OCI-LY3 (cell line): ENCODE measurements at regions not wholly inside any gene's neighbourhood (a gene's known extent, or its start where the extent isn't known, plus 50 kb on each side); places are given as distances from the start of the nearest gene placed in this dataset.

Experiments
- H2AFZ ChIP-seq: fragments of 200-600, 300-600 bp; shearing (Covaris generic); 2 replicates; pipeline ENCODE4 v1.6.0; 2014; ENCODE audit warnings: antibody characterized with exemption, low read depth, low read length
- H3K27ac ChIP-seq: fragments of 200-600, 300-600 bp; sonication (generic); 2 replicates; pipeline ENCODE4 v1.5.1; 2014; ENCODE audit warnings: mild to moderate bottlenecking, low read length, moderate library complexity, mixed read lengths
- H3K27me3 ChIP-seq: fragments of 200-600, 300-600 bp; sonication (generic); 2 replicates; pipeline ENCODE4 v1.6.1; 2014; ENCODE audit warnings: low read depth, low read length, mixed read lengths
- H3K36me3 ChIP-seq: fragments of 200-600, 300-600 bp; sonication (generic); replicated peaks from 2 replicates; pipeline ENCODE3; 2014; ENCODE audit warnings: low read depth, low read length, mixed read lengths
- H3K4me1 ChIP-seq: fragments of 300-600, 200-600 bp; sonication (generic); 2 replicates; pipeline ENCODE4 v1.6.1; 2014; ENCODE audit warnings: low read length, mixed read lengths
- H3K4me2 ChIP-seq: fragments of 200-600, 300-600 bp; sonication (generic); 2 replicates; pipeline ENCODE4 v1.6.1; 2014; ENCODE audit warnings: low read length, mixed read lengths
- H3K4me3 ChIP-seq: fragments of 300-600, 200-600 bp; sonication (generic); 2 replicates; pipeline ENCODE4 v1.5.1; 2014; ENCODE audit warnings: antibody characterized with exemption, mild to moderate bottlenecking, low read length, moderate library complexity
- H3K79me2 ChIP-seq: fragments of 300-600, 200-600 bp; shearing (Covaris generic); 2 replicates; pipeline ENCODE4 v1.6.1; 2014; ENCODE audit warnings: mild to moderate bottlenecking, low read length, mixed read lengths
- H3K9ac ChIP-seq: fragments of 300-600, 200-600 bp; shearing (Covaris generic); 2 replicates; pipeline ENCODE4 v1.6.0; 2014; ENCODE audit warnings: mild to moderate bottlenecking, low read length, moderate library complexity
- H3K9me3 ChIP-seq: fragments of 200-600, 300-600 bp; shearing (Covaris generic); 2 replicates; pipeline ENCODE4 v1.6.1; 2014; ENCODE audit warnings: low read length, mixed read lengths; ENCODE audit not compliant: insufficient read depth
- H4K20me1 ChIP-seq: fragments of 200-600, 300-600 bp; sonication (generic); 2 replicates; pipeline ENCODE4 v1.6.1; 2016; ENCODE audit warnings: low read length, mixed read lengths; ENCODE audit not compliant: insufficient read depth
- CTCF ChIP-seq: fragments of 200-600, 300-600 bp; sonication (generic); IDR thresholded peaks from 2 replicates; pipeline ENCODE4 v1.5.1; 2014; ENCODE audit warnings: antibody characterized with exemption, low read length, low read depth
- EZH2phosphoT487 ChIP-seq: fragments of 200-600 bp; shearing (Covaris generic); IDR thresholded peaks from 2 replicates; pipeline ENCODE4 v1.6.1; 2018; ENCODE audit warnings: antibody characterized with exemption, mixed run types, low read depth

GRCh38 chr16:65406116-65406515 lies 284.3 kb upstream of the CDH11 start:
- TF ChIP-seq EZH2phosphoT487, result no peak
- no peak for TF ChIP-seq CTCF
- H3K27ac ChIP-seq, result no peak overlapping the region
- H3K4me2 ChIP-seq, result no peak overlapping the region
- H3K4me1 ChIP-seq, result no peaks in the 10 kb centered on the region
- no peak overlapping the region for H2AFZ ChIP-seq
- H3K36me3 ChIP-seq, result no peaks in the 10 kb centered on the region
- no peaks in the 10 kb centered on the region for H3K27me3 ChIP-seq
- H3K9me3 ChIP-seq, result no peaks in the 10 kb centered on the region
- H3K9ac ChIP-seq, result no peak overlapping the region
- H3K4me3 ChIP-seq, result no peak overlapping the region
- no peaks in the 10 kb centered on the region for H4K20me1 ChIP-seq
- H3K79me2 ChIP-seq, result no peaks in the 10 kb centered on the region

- Histone ChIP-seq H3K36me3 (no peaks in the 10 kb centered on the region), H2AFZ (no peak overlapping the region), H3K9ac (no peak overlapping the region), H3K4me2 (no peak overlapping the region), H3K4me3 (no peak overlapping the region), H3K27ac (no peak overlapping the region), H3K79me2 (no peaks in the 10 kb centered on the region), H3K9me3 (no peaks in the 10 kb centered on the region), H3K4me1 (no peaks in the 10 kb centered on the region), H4K20me1 (no peaks in the 10 kb centered on the region), H3K27me3 (no peaks in the 10 kb centered on the region)
- TF ChIP-seq EZH2phosphoT487, result no peak
- TF ChIP-seq CTCF, result no peak
These were observed 272.4 kb upstream of the CDH11 start for GRCh38 chr16:65394281-65394680.

- no peak overlapping the region for H3K27ac ChIP-seq
- no peaks in the 10 kb centered on the region for H3K36me3 ChIP-seq
- no peaks in the 10 kb centered on the region for H3K27me3 ChIP-seq
- no peaks in the 10 kb centered on the region for H3K79me2 ChIP-seq
- H3K4me3 ChIP-seq, result no peak overlapping the region
- H3K4me1 ChIP-seq, result no peaks in the 10 kb centered on the region
- TF ChIP-seq EZH2phosphoT487 (no peak), CTCF (no peak)
- no peaks in the 10 kb centered on the region for H4K20me1 ChIP-seq
- H3K9ac ChIP-seq, result no peak overlapping the region
- H3K9me3 ChIP-seq, result no peaks in the 10 kb centered on the region
- H2AFZ ChIP-seq, result no peak overlapping the region
- no peak overlapping the region for H3K4me2 ChIP-seq
These were observed 271.1 kb upstream of the CDH11 start for GRCh38 chr16:65392806-65393565.

GRCh38 chr16:65388592-65388991 lies 266.7 kb upstream of the CDH11 start:
- H3K27ac ChIP-seq, result no peak overlapping the region
- no peak overlapping the region for H2AFZ ChIP-seq
- H4K20me1 ChIP-seq, result no peaks in the 10 kb centered on the region
- no peaks in the 10 kb centered on the region for H3K36me3 ChIP-seq
- no peak overlapping the region for H3K4me2 ChIP-seq
- no peak overlapping the region for H3K4me3 ChIP-seq
- no peak for TF ChIP-seq EZH2phosphoT487
- no peaks in the 10 kb centered on the region for H3K79me2 ChIP-seq
- no peaks in the 10 kb centered on the region for H3K9me3 ChIP-seq
- no peaks in the 10 kb centered on the region for H3K4me1 ChIP-seq
- no peaks in the 10 kb centered on the region for H3K27me3 ChIP-seq
- no peak overlapping the region for H3K9ac ChIP-seq
